K562 (cell line): ENCODE measurements at regions not wholly inside any gene's neighbourhood (a gene's known extent, or its start where the extent isn't known, plus 50 kb on each side); places are given as distances from the start of the nearest gene placed in this dataset.

Source experiments
- BCOR ChIP-seq: fragments of 450-650 bp; IDR thresholded peaks from 2 replicates; pipeline ENCODE4 v1.6.1; 2016
- CBFA2T2 ChIP-seq: fragments of 450-650 bp; conservative IDR thresholded peaks from 2 replicates; pipeline ENCODE4 v1.6.1; 2017; ENCODE audit warnings: mild to moderate bottlenecking
- CBFA2T3 ChIP-seq: fragments of 450-650 bp; IDR thresholded peaks from 2 replicates; pipeline ENCODE4 v1.6.1; 2017
- CHD4 ChIP-seq: fragments of 200-600 bp; sonication (generic); IDR thresholded peaks from 3 replicates; pipeline ENCODE4 v1.6.1; 2012; ENCODE audit warnings: low read depth, mild to moderate bottlenecking, mixed read lengths, low read length, inconsistent platforms; ENCODE audit not compliant: insufficient read depth, insufficient replicate concordance, poor library complexity, severe bottlenecking
- FOXP1 ChIP-seq: sonication (generic); formaldehyde crosslinking; IDR thresholded peaks from 2 replicates; pipeline ENCODE4 v1.8.0; 2022; ENCODE audit warnings: mild to moderate bottlenecking, missing genetic modification reagents
- HNRNPH1 ChIP-seq: fragments of 200-400 bp; formaldehyde crosslinking; optimal IDR thresholded peaks from 2 replicates; pipeline ENCODE3; 2017; ENCODE audit warnings: low read depth, mild to moderate bottlenecking, low read length, moderate library complexity
- JUN ChIP-seq, 2 experiments: sonication (generic) in 1 of 2; formaldehyde crosslinking in 1 of 2; IDR thresholded peaks; 2 replicates each; pipeline versions ENCODE4 v1.6.1 to v1.8.0; 2012 to 2022; ENCODE audit warnings: borderline replicate concordance in 2 of 2, mild to moderate bottlenecking in 2 of 2, improper control_type of control experiment in 1 of 2, low read depth in 1 of 2, low read length in 1 of 2, missing genetic modification reagents in 1 of 2
- KDM1A ChIP-seq, 2 experiments: fragments of 450-650 bp; IDR thresholded peaks; 2 replicates each; pipeline ENCODE4 v1.6.1; 2016; ENCODE audit warnings: mild to moderate bottlenecking in 2 of 2
- RHOXF2B ChIP-seq: fragments of 250-450 bp; sonication (Bioruptor Pico); conservative IDR thresholded peaks from 2 replicates; pipeline ENCODE4 v1.5.1; 2021
- TEAD4 ChIP-seq, 2 experiments: sonication (generic) in 1 of 2; formaldehyde crosslinking in 1 of 2; IDR thresholded peaks; 2 replicates each; pipeline versions ENCODE4 v1.6.1 to v1.8.0; 2012 to 2022; ENCODE audit warnings: borderline replicate concordance in 1 of 2, inconsistent platforms in 1 of 2, low read length in 1 of 2, mild to moderate bottlenecking in 1 of 2, missing genetic modification reagents in 1 of 2
- VEZF1 ChIP-seq: fragments of 200-800 bp; sonication (Bioruptor generic); IDR thresholded peaks from 2 replicates; pipeline ENCODE4 v1.6.1; 2017; ENCODE audit warnings: missing genetic modification characterization, missing compliant biosample characterization
- ZNF445 ChIP-seq: fragments of 250-450 bp; sonication (Bioruptor Pico); IDR thresholded peaks from 2 replicates; pipeline ENCODE4 v1.4.0; 2020; ENCODE audit warnings: low read depth, mild to moderate bottlenecking, moderate library complexity
- TF ChIP-seq, protein P1 (sequence below): fragments of 450-650 bp; formaldehyde crosslinking; conservative IDR thresholded peaks from 2 replicates; pipeline ENCODE4 v1.4.0; 2022; ENCODE audit warnings: mild to moderate bottlenecking, missing genetic modification characterization

DNA sequence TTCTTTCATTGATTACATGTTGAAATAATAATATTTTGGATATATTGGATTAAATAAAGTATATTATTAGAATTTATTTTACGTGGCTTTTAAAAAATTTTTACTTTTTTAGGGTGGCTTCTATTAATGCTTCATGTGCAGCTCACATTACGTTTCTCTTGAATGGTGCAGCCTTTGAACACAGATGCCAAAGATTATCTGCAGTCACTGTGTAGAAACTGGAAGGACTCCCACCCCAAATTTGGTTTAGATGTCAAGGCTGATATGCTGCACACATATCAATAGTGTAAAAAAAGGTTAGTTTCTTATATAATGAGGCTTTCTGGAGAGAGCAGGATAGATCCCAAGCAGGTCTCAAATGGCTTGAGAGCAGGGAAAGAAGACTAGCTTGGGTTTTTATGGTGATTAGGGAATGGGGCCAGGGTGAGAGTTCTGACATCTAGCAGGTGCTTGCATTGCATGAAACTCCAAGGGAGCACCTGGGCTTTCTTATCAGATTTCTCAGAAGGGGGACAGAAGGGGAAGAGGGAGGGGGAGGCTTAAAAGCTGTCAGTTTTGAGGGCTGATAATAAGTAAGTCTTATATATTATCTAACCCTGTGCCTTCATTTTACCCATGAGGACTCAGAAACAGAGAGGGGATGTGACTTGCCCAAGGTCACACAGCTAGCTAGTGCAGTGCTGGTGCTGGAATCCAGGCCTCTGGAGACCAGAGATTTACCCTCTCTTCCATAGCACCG is 89.6 kb downstream of the CHST2 start (continued):
- TF ChIP-seq KDM1A (IDR thresholded peaks at IDR 0.05): peak; percentile 60 to 76
- peak; percentile 91 for TF ChIP-seq BCOR
- TF ChIP-seq CHD4: peak; percentile 66
- TF ChIP-seq TEAD4 (IDR thresholded peaks at IDR 0.05; ENCODE audit: low read length): 0 out of 2 replicates have a peak, but pooled peaks have one; percentile 13
- TF ChIP-seq TEAD4 (CRISPR knock-in tag; IDR thresholded peaks at IDR 0.05; ENCODE audit: borderline replicate concordance): no peak
- TF ChIP-seq HNRNPH1: no peak
- no peak for TF ChIP-seq ZNF445 (CRISPR knock-in tag)
- TF ChIP-seq CBFA2T2: peak; percentile 41; the same call in 1 of the 2 replicates
- TF ChIP-seq JUN (IDR thresholded peaks at IDR 0.05; ENCODE audit: borderline replicate concordance, low read depth, low read length): no peak
- no peak for TF ChIP-seq JUN (CRISPR knock-in tag; IDR thresholded peaks at IDR 0.05; ENCODE audit: borderline replicate concordance)
- no peak for TF ChIP-seq FOXP1
- peak; percentile 55; the same call in 1 of the 2 replicates for TF ChIP-seq CBFA2T3
- TF ChIP-seq VEZF1: peak; percentile 37; the same call in 1 of the 2 replicates
- TF ChIP-seq RHOXF2B: no peak
- TF ChIP-seq, protein P1, sequence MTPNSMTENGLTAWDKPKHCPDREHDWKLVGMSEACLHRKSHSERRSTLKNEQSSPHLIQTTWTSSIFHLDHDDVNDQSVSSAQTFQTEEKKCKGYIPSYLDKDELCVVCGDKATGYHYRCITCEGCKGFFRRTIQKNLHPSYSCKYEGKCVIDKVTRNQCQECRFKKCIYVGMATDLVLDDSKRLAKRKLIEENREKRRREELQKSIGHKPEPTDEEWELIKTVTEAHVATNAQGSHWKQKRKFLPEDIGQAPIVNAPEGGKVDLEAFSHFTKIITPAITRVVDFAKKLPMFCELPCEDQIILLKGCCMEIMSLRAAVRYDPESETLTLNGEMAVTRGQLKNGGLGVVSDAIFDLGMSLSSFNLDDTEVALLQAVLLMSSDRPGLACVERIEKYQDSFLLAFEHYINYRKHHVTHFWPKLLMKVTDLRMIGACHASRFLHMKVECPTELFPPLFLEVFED: no peak
